Caco-2 (cell line): ENCODE measurements at regions not wholly inside any gene's neighbourhood (a gene's known extent, or its start where the extent isn't known, plus 50 kb on each side); places are given as distances from the start of the nearest gene placed in this dataset.

ENCODE experiments used
- BruUV-seq: library from RNA; stranded (reverse); fragments of 400-500 nt; replicated peaks from 2 replicates; lab custom pipeline; 2021; lab: Mats Ljungman, UMichigan
- CTCF ChIA-PET: fragments of 300-600 bp; sonication (Branson Sonifier 250); formaldehyde crosslinking; loops from one replicate; lab custom pipeline; 2022; ENCODE audit warnings: antibody characterized with exemption; lab: Charles Lee
- POLR2A ChIA-PET: fragments of 300-600 bp; sonication (Branson Sonifier 250); formaldehyde crosslinking; loops from one replicate; lab custom pipeline; 2022; ENCODE audit warnings: antibody characterized with exemption; lab: Charles Lee
- DNase-seq, 2 experiments: peaks; one replicate each; pipeline versions ENCODE4 v3.0.0 to v3.0.0-alpha.2; 2020 to 2022
- H3K27me3 ChIP-seq: replicated peaks from 2 replicates; pipeline ENCODE4 v1.6.0; 2011; ENCODE audit warnings: low read length; ENCODE audit not compliant: control insufficient read depth, insufficient read depth
- H3K36me3 ChIP-seq: 2 replicates; pipeline ENCODE4 v1.5.1; 2011; ENCODE audit warnings: low read length; ENCODE audit not compliant: control insufficient read depth, insufficient read depth
- H3K4me1 ChIP-seq: fragments of 250-450 bp; sonication (Bioruptor Pico); 2 replicates; pipeline ENCODE4 v1.5.1; 2020; ENCODE audit warnings: mild to moderate bottlenecking
- H3K4me3 ChIP-seq: 2 replicates; pipeline ENCODE4 v1.5.1; 2011; ENCODE audit warnings: low read depth, mild to moderate bottlenecking, control low read depth, low read length
- H3K9me3 ChIP-seq: fragments of 250-450 bp; sonication (Bioruptor Pico); 2 replicates; pipeline ENCODE4 v1.5.1; 2020; ENCODE audit warnings: mild to moderate bottlenecking, moderate library complexity
- H3K27ac Mint-ChIP-seq: one replicate; pipeline ENCODE4 v1.8.0; 2022; ENCODE audit warnings: mixed read lengths; ENCODE audit not compliant: unreplicated experiment
- H3K27me3 Mint-ChIP-seq: one replicate; pipeline ENCODE4 v1.8.0; 2022; ENCODE audit warnings: mixed read lengths; ENCODE audit not compliant: insufficient read depth, unreplicated experiment
- H3K36me3 Mint-ChIP-seq: one replicate; pipeline ENCODE4 v1.8.0; 2022; ENCODE audit warnings: mild to moderate bottlenecking, mixed read lengths; ENCODE audit not compliant: insufficient read depth, unreplicated experiment
- H3K4me1 Mint-ChIP-seq: one replicate; pipeline ENCODE4 v1.8.0; 2022; ENCODE audit warnings: low read depth, mixed read lengths; ENCODE audit not compliant: unreplicated experiment
- H3K4me3 Mint-ChIP-seq: one replicate; pipeline ENCODE4 v1.8.0; 2022; ENCODE audit warnings: mild to moderate bottlenecking, moderate library complexity, mixed read lengths; ENCODE audit not compliant: unreplicated experiment
- H3K9me3 Mint-ChIP-seq: one replicate; pipeline ENCODE4 v1.8.0; 2022; ENCODE audit warnings: mixed read lengths; ENCODE audit not compliant: unreplicated experiment
- intact Hi-C: fragments of 100-400 bp; cut with micrococcal nuclease; formaldehyde crosslinking; loops from one replicate; pipeline ENCODE4 v1.10.0; 2022; ENCODE audit not compliant: unreplicated experiment
- TF ChIP-seq, protein P1 (sequence below), 2 experiments: fragments of 200-600 bp in 1 of 2; IDR thresholded peaks; 1 replicate in 1 of 2; 2 replicates in 1 of 2; pipeline versions ENCODE4 v1.5.1 to v1.8.0; 2011 to 2022; ENCODE audit warnings: antibody characterized with exemption in 1 of 2, control low read depth in 1 of 2, inconsistent platforms in 1 of 2, low read depth in 1 of 2, low read length in 1 of 2, mild to moderate bottlenecking in 1 of 2, moderate library complexity in 1 of 2; ENCODE audit not compliant: insufficient read depth in 1 of 2, severe bottlenecking in 1 of 2, unreplicated experiment in 1 of 2

DNA sequence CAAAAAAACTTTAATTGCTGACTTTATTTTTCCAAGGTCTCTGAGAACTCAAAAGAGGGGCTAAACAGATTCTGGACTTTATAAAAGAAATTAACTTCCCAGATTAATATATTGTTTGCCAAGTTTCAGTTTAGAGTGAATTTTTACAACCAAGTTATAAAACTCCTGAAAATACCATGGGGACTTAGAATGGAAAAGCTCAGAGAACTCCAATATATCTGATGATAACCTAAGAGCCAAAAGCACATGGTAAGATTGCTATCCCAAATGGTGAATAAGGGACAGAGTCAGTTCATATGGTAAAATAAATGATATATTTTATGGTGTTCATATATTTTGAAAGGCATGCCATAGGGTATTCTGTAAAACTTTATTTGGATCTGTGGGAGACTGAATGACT, 470.9 kb downstream of the TTLL7 start:
- DNase-seq: no peak
- Histone ChIP-seq H3K9me3 (no peaks in the 10 kb centered on the region), H3K27me3 (no peaks in the 10 kb centered on the region), H3K4me1 (no peaks in the 10 kb centered on the region), H3K4me3 (no peak overlapping the region), H3K36me3 (no peaks in the 10 kb centered on the region)
- TF ChIP-seq, protein P1, sequence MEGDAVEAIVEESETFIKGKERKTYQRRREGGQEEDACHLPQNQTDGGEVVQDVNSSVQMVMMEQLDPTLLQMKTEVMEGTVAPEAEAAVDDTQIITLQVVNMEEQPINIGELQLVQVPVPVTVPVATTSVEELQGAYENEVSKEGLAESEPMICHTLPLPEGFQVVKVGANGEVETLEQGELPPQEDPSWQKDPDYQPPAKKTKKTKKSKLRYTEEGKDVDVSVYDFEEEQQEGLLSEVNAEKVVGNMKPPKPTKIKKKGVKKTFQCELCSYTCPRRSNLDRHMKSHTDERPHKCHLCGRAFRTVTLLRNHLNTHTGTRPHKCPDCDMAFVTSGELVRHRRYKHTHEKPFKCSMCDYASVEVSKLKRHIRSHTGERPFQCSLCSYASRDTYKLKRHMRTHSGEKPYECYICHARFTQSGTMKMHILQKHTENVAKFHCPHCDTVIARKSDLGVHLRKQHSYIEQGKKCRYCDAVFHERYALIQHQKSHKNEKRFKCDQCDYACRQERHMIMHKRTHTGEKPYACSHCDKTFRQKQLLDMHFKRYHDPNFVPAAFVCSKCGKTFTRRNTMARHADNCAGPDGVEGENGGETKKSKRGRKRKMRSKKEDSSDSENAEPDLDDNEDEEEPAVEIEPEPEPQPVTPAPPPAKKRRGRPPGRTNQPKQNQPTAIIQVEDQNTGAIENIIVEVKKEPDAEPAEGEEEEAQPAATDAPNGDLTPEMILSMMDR (IDR thresholded peaks at IDR 0.05; ENCODE audit: insufficient read depth in 1 of 2, low read depth in 1 of 2, low read length in 1 of 2, severe bottlenecking in 1 of 2, unreplicated experiment in 1 of 2): no peak
- H3K4me3 Mint-ChIP-seq: no peak overlapping the region
- no peaks in the 10 kb centered on the region for H3K4me1 Mint-ChIP-seq
- H3K27ac Mint-ChIP-seq: no peak overlapping the region
- H3K36me3 Mint-ChIP-seq: no peaks in the 10 kb centered on the region
- no peaks in the 10 kb centered on the region for H3K9me3 Mint-ChIP-seq
- peaks cover 2% of the 10 kb centered on the region for H3K27me3 Mint-ChIP-seq
- no TSS peak for BruUV-seq
- intact Hi-C loops: no loop called here
- CTCF ChIA-PET: no interaction called here
- POLR2A ChIA-PET: no interaction called here

DNA sequence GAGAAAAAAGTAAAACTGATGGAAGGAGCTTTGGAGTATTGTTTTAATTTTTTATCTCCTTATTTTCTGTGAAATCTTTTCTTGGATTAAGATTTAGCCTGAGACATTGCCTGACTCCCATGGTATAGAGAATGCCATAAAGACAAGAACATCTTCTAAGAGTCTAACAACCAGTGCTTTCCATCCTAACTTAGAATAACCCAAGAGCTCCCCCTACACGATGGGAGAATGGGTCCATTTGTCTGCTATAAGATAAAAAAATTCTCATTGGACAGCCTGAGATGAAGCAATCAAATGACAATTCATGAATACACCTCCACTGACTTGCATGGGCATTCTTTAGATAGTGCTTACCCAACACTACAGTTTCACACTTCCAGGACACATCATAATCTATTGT, 478.1 kb downstream of the TTLL7 start:
- peaks cover 2% of the 10 kb centered on the region for H3K27me3 Mint-ChIP-seq
- POLR2A ChIA-PET: no interaction called here

DNA sequence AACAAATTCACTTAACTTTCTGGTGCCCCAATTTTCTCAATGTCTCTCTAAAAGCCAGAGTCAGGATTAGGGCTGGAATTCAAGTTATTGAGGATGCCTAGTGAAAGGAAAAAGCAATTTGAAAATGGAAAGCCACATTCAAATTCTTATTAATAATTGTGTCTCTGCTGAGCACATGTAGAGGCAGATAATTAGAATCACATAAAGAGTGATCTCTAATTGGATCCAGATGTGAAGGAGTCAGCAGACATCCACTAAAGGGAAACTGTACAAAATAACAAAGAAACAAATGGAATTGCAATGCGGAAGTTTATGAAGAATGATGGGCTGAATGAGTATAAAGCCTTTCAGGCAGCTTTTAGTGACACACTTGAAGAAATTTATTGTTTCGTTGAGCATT, 482.6 kb downstream of the TTLL7 start:
- Mint-ChIP-seq H3K36me3 (no peaks in the 10 kb centered on the region), H3K27me3 (no peaks in the 10 kb centered on the region), H3K27ac (no peak overlapping the region), H3K4me3 (no peak overlapping the region), H3K9me3 (no peaks in the 10 kb centered on the region), H3K4me1 (no peaks in the 10 kb centered on the region)
- POLR2A ChIA-PET: no interaction called here
- H3K27me3 ChIP-seq: no peaks in the 10 kb centered on the region
- intact Hi-C loops: no loop called here
- no TSS peak for BruUV-seq
- CTCF ChIA-PET: no interaction called here
- no peak for DNase-seq
- TF ChIP-seq, protein P1 (IDR thresholded peaks at IDR 0.05; ENCODE audit: insufficient read depth in 1 of 2, low read depth in 1 of 2, low read length in 1 of 2, severe bottlenecking in 1 of 2, unreplicated experiment in 1 of 2): no peak
- no peaks in the 10 kb centered on the region for H3K36me3 ChIP-seq
- no peaks in the 10 kb centered on the region for H3K9me3 ChIP-seq
- H3K4me3 ChIP-seq: no peak overlapping the region
- no peaks in the 10 kb centered on the region for H3K4me1 ChIP-seq

More for the DNA sequence above, 478.1 kb downstream of the TTLL7 start:
- Histone ChIP-seq H3K27me3 (no peaks in the 10 kb centered on the region), H3K36me3 (no peaks in the 10 kb centered on the region), H3K4me1 (no peaks in the 10 kb centered on the region), H3K4me3 (no peak overlapping the region), H3K9me3 (no peaks in the 10 kb centered on the region)
- no TSS peak for BruUV-seq
- intact Hi-C loops: no loop called here
- Mint-ChIP-seq H3K4me3 (no peak overlapping the region), H3K27ac (no peak overlapping the region), H3K36me3 (no peaks in the 10 kb centered on the region), H3K4me1 (no peaks in the 10 kb centered on the region), H3K9me3 (no peaks in the 10 kb centered on the region)
- TF ChIP-seq, protein P1 (IDR thresholded peaks at IDR 0.05; ENCODE audit: insufficient read depth in 1 of 2, low read depth in 1 of 2, low read length in 1 of 2, severe bottlenecking in 1 of 2, unreplicated experiment in 1 of 2): no peak
- no peak for DNase-seq
- CTCF ChIA-PET: interaction anchor here (0.5 kb wide), 1 partner anchor 106 kb away, joined by 3 read pairs; no protein-coding TSS in a partner anchor
